Sigmoid colon (tissue), 6 donors: ENCODE measurements at regions not wholly inside any gene's neighbourhood (a gene's known extent, or its start where the extent isn't known, plus 50 kb on each side); places are given as distances from the start of the nearest gene placed in this dataset.

Experiments
- DNase-seq: peaks from one replicate; pipeline ENCODE4 v3.0.0-alpha.2; 2019
- H3K27ac ChIP-seq, 4 donors: fragments of 200-600 bp; sonication (generic); one replicate each; pipeline ENCODE4 v1.5.1; 2016 to 2019; ENCODE audit warnings: mild to moderate bottlenecking in 1 of 4
- H3K27me3 ChIP-seq, 3 donors: fragments of 200-600 bp; sonication (generic); one replicate each; pipeline ENCODE4 v1.5.1; 2019; ENCODE audit warnings: mild to moderate bottlenecking in 1 of 3
- H3K36me3 ChIP-seq, 4 donors: fragments of 200-600 bp; sonication (generic); one replicate each; pipeline ENCODE4 v1.5.1; 2016 to 2019
- H3K4me1 ChIP-seq, 4 donors: fragments of 200-600 bp; sonication (generic); one replicate each; pipeline ENCODE4 v1.5.1; 2017 to 2019
- H3K4me3 ChIP-seq, 4 donors: fragments of 200-600 bp; sonication (generic); one replicate each; pipeline ENCODE4 v1.5.1; 2017 to 2019; ENCODE audit warnings: mild to moderate bottlenecking in 2 of 4, moderate library complexity in 1 of 4
- H3K9me3 ChIP-seq, 4 donors: fragments of 200-600 bp in 3 of 4; sonication (generic) in 3 of 4; one replicate each; pipeline versions ENCODE4 v1.5.1 to v1.6.1; 2013 to 2019
- CTCF ChIP-seq, 4 experiments: fragments of 450-650 bp in 3 of 4; fragments of 200-600 bp in 1 of 4; IDR thresholded peaks; one replicate each; pipeline ENCODE4 v1.5.1; 2016 to 2019; ENCODE audit warnings: antibody characterized with exemption in 4 of 4, mild to moderate bottlenecking in 3 of 4, moderate library complexity in 2 of 4
- EP300 ChIP-seq, 4 donors: sonication (generic); formaldehyde crosslinking; IDR thresholded peaks; one replicate each; pipeline ENCODE4 v1.6.1; 2017; ENCODE audit warnings: antibody characterized with exemption in 4 of 4
- POLR2A ChIP-seq, 2 donors: fragments of 450-650 bp; IDR thresholded peaks; one replicate each; pipeline ENCODE4 v1.6.1; 2016; ENCODE audit warnings: antibody characterized with exemption in 2 of 2, mild to moderate bottlenecking in 2 of 2, moderate library complexity in 2 of 2
- POLR2AphosphoS5 ChIP-seq, 4 donors: sonication (generic); formaldehyde crosslinking; IDR thresholded peaks; one replicate each; pipeline ENCODE4 v1.6.1; 2017; ENCODE audit warnings: antibody characterized with exemption in 4 of 4
- WGBS, 2 donors: extraction: QIAGEN DNeasy Blood & Tissue Kit; methylation state at CpG; one replicate each; pipeline ENCODE4 v1.1.7; 2013; 5-methylcytosine and 5-hydroxymethylcytosine counted together
- intact Hi-C: fragments of 100-400 bp; cut with DNase I; formaldehyde crosslinking; loops from one replicate; pipeline ENCODE4 v1.15.1; 2023
- donor health status: healthy with polysubstance abuse.
- donor health status: healthy.

GRCh38 chr11:10918275-10918674 lies 60.4 kb upstream of the ZBED5 start:
- H3K36me3 ChIP-seq: no peaks in the 10 kb centered on the region
- DNase-seq: no peak
- intact Hi-C loops: no loop called here
- H3K27me3 ChIP-seq: no peaks in the 10 kb centered on the region
- H3K27ac ChIP-seq: no peak overlapping the region
- no peak overlapping the region for H3K4me3 ChIP-seq
- TF ChIP-seq CTCF (IDR thresholded peaks at IDR 0.05) (no peak), POLR2A (IDR thresholded peaks at IDR 0.05) (no peak), EP300 (IDR thresholded peaks at IDR 0.05) (no peak)
- H3K9me3 ChIP-seq: no peaks in the 10 kb centered on the region
- 19 to 61% methylated on average over 1 of the region's 1 CpG for WGBS, 2 donors
- H3K4me1 ChIP-seq: peaks cover 0 to 9% (median 5%) of the 10 kb centered on the region in 4 donors

GRCh38 chr11:10917802-10918201 lies 59.9 kb upstream of the ZBED5 start:
- 54 to 100% methylated on average over 1 of the region's 1 CpG for WGBS, 2 donors
- no peak for DNase-seq
- Histone ChIP-seq H3K36me3 (no peaks in the 10 kb centered on the region), H3K4me3 (no peak overlapping the region), H3K27ac (no peak overlapping the region), H3K4me1 (peaks cover 0 to 4% (median 3%) of the 10 kb centered on the region in 4 donors), H3K27me3 (no peaks in the 10 kb centered on the region), H3K9me3 (no peaks in the 10 kb centered on the region)
- intact Hi-C loops: no loop called here
- no peak for TF ChIP-seq POLR2A (IDR thresholded peaks at IDR 0.05)
- no peak for TF ChIP-seq EP300 (IDR thresholded peaks at IDR 0.05)
- TF ChIP-seq POLR2AphosphoS5 (IDR thresholded peaks at IDR 0.05): no peak
- TF ChIP-seq CTCF (IDR thresholded peaks at IDR 0.05): no peak

GRCh38 chr11:10916665-10917064 lies 58.8 kb upstream of the ZBED5 start:
- DNase-seq: no peak
- peaks cover 0 to 7% (median 0%) of the 10 kb centered on the region in 4 donors for H3K4me1 ChIP-seq
- no peak overlapping the region for H3K4me3 ChIP-seq
- 0% methylated on average over 1 of the region's 1 CpG for whole genome bisulfite sequencing, 2 donors
- no peaks in the 10 kb centered on the region for H3K36me3 ChIP-seq
- H3K27ac ChIP-seq: no peak overlapping the region
- H3K9me3 ChIP-seq: no peaks in the 10 kb centered on the region
- intact Hi-C loops: no loop called here
- H3K27me3 ChIP-seq: no peaks in the 10 kb centered on the region
- no peak for TF ChIP-seq POLR2AphosphoS5 (IDR thresholded peaks at IDR 0.05)
- TF ChIP-seq CTCF (IDR thresholded peaks at IDR 0.05): no peak
- TF ChIP-seq POLR2A (IDR thresholded peaks at IDR 0.05): no peak
- TF ChIP-seq EP300 (IDR thresholded peaks at IDR 0.05): no peak

- Histone ChIP-seq H3K36me3 (no peaks in the 10 kb centered on the region), H3K9me3 (no peaks in the 10 kb centered on the region), H3K27ac (no peak overlapping the region), H3K27me3 (no peaks in the 10 kb centered on the region), H3K4me1 (peaks cover 0 to 10% (median 0%) of the 10 kb centered on the region in 4 donors), H3K4me3 (no peak overlapping the region)
- no peak for DNase-seq
- intact Hi-C loops: no loop called here
- TF ChIP-seq POLR2A (IDR thresholded peaks at IDR 0.05) (no peak), CTCF (IDR thresholded peaks at IDR 0.05) (no peak), EP300 (IDR thresholded peaks at IDR 0.05) (no peak), POLR2AphosphoS5 (IDR thresholded peaks at IDR 0.05) (no peak)
- 84 to 88% methylated on average over 2 of the region's 2 CpGs for WGBS, 2 donors
Observed at GRCh38 chr11:10914050-10914449, 56.2 kb upstream of the ZBED5 start.

- Histone ChIP-seq H3K4me1 (peaks cover 0 to 15% (median 2%) of the 10 kb centered on the region in 4 donors), H3K9me3 (no peaks in the 10 kb centered on the region), H3K36me3 (no peaks in the 10 kb centered on the region), H3K27me3 (no peaks in the 10 kb centered on the region), H3K27ac (no peak overlapping the region), H3K4me3 (no peak overlapping the region)
- TF ChIP-seq POLR2AphosphoS5 (IDR thresholded peaks at IDR 0.05): no peak
- no peak for TF ChIP-seq CTCF (IDR thresholded peaks at IDR 0.05)
- no peak for TF ChIP-seq POLR2A (IDR thresholded peaks at IDR 0.05)
- no peak for TF ChIP-seq EP300 (IDR thresholded peaks at IDR 0.05)
- intact Hi-C loops: no loop called here
- DNase-seq: no peak
- 78 to 81% methylated on average over 1 of the region's 1 CpG for WGBS, 2 donors
Observed at GRCh38 chr11:10913075-10913474, 55.2 kb upstream of the ZBED5 start.
